Stimulated activated CD4-positive, alpha-beta T cell treated with anti-CD3 and anti-CD28 coated beads, Interleukin-2, amount 100 ng/mL, for 24 hours (primary cell): ENCODE measurements at regions not wholly inside any gene's neighbourhood (a gene's known extent, or its start where the extent isn't known, plus 50 kb on each side); places are given as distances from the start of the nearest gene placed in this dataset.

Experiments
- DNase-seq, 2 donors: peaks; one replicate each; pipeline ENCODE4 v3.0.0-alpha.2; 2020

DNA sequence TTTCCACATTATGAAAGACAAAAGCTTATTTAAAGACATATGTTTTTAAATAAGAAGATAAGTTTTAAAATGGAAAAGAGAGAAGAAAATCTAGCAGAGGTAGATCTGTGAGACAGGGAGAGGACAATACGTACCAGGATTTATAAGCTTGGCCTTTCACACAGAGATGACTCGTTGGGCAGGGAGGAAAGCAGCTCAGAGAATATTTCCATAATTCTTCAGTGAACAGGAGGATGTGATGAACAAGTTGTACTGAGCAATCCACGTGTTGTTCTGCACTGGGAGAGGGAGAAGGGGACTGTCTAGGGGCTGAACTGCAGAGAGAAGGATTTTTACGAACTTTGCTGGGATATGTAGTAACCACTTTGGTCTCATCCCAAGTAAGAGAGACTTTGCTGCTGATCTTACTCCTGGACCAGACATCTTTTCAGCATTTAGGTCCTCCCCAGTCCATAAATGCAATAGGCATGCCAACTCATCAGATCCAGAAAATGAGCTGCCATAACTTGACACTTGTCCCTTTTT is 162.5 kb upstream of the SETBP1 start:
- DNase-seq, result no peak

DNA sequence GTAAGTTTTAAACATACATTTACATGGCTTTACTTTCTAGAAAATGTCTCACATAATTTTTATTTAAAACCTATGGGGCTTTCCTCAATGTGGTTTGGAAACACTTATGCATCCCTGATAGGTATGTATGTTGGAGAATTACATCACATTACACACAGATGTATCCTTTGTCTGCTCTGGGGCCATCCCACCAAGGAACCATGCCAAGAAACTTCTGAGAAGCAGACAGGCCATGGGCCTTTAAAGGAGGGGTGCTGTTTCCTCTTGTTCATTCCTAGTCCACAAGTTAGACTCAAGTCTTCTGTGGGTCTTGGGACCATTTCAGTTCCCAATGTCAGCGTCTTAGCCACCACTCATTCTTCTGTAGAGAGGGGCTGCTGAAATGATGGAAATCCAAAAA is 162.0 kb upstream of the SETBP1 start:
- no peak for DNase-seq

DNA sequence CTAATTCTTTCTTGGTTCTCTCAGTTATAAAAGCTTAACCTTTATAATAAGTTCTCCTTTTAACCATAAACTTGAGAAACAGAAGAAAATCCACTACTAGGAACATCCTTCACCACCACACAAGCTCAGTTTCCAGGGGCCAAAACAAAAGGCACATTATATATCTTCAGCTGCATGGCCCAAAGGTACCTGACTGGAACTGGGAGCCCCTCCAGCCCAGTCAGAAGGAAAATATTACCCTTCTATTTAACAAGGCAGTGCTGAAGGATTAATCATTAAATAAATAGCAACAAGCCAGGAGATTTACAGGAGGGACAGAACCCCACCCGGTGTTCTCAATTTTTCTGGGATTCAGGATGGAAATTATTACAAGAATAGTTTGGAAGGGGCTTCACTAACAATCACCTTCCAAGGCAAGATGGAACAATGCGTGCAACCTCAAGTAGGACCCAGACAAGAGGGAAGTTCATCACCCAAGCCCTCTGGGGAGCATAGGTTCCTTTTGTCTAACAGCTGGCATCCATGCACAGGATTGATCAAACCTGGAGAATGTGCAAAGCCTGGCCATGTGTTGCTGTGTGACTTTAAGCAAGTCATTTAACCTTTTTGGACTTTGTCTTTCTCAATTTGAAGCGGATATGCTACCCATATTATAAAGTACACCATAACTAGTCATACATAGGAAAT is 159.6 kb upstream of the SETBP1 start:
- DNase-seq, result no peak

DNA sequence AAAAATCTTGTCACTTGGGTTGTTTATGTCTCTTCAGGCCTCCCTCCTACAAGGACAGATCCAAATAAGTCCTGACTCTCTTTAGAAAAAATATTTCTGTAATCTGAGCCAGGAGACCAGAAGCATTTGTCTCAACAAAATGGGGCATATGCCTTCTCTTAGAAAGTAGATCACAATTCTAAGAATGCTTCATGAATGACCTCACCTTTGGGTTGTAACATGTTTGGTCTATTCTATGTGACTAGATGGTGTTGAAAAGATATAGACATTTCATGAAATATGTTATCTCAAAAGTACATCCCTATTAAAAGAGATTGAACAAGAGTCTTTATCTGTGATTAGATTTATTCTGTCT is 159.0 kb upstream of the SETBP1 start:
- DNase-seq, result no peak

DNA sequence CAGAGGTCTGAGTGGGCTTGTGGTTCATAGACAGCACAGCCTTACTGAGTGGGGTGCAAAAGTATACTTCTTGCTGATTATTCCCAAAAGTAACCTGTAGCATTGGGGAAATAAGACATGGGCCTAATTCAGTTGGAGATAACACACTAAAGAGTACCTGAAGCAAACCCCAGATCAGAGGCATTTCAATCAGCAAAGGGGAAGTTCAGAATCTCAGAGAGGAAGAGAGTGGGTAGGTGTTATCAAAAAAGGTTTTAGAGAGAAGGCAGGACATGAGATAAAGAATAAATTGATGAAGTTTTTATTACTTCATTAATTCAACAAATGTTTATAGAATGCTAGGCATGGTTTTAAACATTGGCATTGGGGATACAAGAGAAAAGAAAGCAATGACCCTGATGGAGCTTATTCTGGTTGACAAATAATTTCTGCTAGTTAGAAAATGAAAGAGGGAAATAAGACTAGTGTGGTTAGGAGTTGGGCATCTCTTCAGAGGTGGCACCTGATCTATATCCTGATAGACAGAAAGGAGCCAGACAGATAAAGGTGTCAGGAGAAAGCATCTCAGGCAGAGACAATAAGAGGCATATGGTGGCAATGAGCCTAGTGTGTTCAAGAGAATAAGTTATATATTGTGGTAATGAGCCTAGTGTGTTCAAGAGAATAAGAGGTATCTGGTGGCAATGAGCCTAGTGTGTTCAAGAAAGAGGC is 153.8 kb upstream of the SETBP1 start:
- no peak for DNase-seq

DNA sequence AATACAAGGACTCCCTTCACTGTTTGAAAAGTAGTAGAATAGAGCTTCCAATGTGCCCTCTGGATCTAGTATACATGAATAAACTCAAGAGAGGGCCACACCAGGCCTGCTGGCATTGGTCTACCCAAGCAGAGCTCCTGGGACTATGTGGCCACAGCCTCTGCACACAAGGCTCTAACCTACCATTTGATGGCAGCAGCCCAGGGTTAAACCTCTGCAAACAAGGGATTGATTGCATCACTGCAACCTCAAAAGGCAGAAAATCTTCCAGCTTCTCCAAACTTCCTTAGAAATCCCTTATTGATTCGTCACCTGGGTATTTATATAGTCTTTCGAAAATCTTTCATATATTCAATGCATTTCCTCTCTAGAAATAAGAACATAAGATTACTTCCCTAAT is 147.6 kb upstream of the SETBP1 start:
- DNase-seq, result no peak

DNA sequence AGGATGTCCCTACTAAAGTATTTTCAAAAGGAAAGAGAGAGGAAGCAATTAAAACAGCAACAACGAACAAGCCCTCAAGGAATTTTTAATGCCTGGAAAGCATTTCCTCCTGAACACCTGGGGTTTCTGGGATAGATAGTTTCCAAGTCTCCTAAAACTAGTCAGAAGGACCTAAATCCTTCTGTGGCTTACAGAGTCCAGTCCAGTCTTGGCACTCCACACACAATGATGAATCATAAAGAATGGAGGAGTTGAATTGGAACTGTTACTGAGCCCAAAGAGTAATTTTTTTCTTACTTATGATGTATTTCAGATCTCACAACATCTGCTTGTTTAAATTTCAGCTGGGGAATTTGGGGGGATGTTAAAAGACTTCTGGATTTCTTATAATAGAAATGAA is 144.6 kb upstream of the SETBP1 start:
- DNase-seq, result no peak

DNA sequence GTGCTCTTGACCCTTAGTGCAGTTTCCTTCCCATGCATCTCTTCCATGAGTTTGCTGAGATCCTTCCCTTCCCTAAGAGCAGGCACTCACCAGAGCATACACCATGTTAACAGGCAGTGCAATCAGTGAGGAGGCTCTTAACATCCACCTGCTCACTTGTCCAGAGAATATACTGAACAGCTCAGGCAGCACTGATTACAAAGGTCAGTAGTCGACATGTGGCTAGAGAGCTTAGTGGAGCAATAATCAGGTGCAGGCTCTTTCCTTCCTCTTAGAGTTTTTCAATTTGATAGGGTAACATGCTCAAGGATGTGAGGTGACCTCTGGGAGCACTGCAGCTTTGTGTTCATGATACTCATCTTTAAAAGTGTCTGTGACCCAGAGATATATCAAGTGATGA is 144.1 kb upstream of the SETBP1 start:
- DNase-seq, result no peak

DNA sequence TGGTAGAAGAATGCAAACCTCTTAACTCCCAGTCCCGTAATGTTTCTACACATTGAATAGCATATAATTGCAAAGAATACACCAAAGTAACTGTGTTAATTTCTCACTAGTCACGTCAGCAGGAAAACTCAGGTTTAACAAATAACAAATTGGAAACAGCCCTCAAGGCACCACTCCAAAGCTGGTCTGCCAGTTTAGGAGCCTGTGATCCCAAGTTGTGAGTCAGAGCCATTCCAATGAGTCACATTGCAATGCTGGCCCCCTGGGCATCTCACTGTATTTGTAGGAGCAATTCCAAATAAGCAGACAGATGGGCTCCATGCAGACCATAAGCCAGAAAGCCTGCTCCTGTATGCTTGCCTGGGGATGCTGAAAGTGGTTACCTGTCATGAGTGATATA is 143.2 kb upstream of the SETBP1 start:
- no peak for DNase-seq

DNA sequence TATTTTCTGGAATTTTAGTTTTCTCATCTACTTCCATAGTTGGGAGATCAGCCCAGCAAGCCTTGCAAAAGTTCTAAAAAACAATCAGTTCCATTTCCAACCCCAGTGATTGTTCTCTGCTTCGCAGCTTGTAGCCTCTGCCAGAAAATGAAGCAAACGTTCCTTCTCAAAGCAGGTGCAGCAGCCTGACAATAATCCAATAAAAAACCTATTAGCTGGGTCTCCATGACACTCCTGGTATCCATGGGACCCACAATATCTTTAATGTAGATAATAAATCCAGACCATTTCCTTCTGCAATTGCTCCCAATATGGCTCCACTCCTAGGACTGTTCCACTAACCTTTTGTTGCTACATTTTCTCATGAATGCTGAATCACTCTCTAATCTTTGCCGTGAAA is 140.8 kb upstream of the SETBP1 start:
- no peak for DNase-seq

DNA sequence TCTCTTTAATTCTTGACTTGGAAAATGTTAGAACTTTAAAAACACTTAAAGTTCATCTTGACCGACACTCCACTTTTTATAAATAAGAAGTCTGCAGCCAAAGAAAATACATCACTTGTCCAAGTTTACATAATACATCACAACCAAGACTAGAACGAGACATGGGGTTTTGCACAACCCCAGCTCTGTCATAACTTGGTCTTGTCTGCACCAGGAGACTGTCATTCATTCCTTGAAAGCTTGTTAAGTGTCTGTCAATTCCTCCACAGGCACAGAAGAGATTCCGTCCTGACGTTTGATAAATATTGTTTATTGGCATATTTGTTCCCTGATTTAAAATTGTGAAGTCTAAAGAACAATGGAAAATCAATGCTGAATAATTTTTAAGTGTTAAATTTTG is 139.5 kb upstream of the SETBP1 start:
- no peak for DNase-seq

DNA sequence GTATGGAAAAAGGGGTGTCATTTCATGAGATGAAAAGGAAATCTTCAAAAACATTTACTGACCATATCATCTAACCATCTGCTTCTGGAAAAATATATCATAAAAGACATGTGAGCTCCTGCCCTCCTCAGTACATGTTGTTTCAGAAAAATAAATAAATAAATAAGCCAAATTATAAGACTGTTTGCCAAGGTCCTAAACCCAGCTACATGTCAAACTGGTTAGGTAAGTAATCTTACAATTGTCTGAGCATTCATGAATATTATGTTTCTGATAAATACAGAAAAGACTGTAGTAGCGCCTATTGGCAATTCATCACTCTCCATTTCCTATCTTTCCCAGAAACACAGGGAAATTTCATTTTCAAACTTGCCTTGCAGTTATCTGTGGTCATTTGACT is 138.9 kb upstream of the SETBP1 start:
- no peak for DNase-seq

DNA sequence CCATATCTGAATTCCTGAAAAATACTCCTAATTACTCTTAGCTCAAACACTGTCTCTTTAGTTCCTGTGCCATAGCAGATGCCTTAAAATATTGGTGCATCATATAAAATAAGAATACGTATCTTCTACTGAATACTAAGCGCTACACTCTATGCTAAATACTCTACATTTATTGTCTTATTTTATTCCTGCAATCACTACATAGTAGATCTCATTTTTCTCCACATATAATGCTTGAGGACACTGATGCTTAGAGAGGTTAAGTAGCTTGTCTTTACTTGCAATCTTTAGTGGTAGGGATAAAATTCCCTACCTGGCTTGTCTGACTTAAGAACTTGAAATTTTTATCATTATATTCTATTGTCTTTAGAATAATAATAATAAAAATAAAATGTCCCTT is 137.3 kb upstream of the SETBP1 start:
- DNase-seq, result no peak

DNA sequence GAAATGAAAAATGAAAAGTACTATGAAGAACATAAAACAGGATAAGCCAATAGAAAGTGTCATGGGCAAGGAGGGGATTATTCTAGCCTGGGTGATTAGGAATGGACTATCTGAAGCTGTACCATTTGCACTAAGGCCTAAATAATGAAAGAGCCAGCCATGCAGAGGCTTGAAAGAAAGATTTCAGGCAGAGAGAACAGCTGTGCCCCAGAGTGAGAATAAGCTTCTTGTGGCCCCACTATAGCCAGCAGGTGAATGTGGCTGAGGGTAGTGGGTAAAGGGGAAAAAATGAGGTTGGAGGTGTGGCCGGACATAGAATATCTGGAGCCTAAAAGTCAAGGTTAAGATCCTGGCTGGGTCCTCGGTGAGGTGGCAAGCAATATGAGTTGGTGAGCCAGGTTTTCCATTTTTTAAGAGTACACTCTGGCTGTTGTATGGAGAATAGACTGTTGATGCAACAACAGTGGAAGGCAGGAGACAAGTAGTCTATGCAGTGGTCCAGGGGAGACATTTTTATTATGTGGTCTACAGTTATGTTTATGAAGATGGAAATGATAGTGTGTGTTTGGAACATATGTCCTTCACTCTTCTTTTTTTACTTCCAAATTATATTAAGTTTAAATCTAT is 135.2 kb upstream of the SETBP1 start:
- no peak for DNase-seq

DNA sequence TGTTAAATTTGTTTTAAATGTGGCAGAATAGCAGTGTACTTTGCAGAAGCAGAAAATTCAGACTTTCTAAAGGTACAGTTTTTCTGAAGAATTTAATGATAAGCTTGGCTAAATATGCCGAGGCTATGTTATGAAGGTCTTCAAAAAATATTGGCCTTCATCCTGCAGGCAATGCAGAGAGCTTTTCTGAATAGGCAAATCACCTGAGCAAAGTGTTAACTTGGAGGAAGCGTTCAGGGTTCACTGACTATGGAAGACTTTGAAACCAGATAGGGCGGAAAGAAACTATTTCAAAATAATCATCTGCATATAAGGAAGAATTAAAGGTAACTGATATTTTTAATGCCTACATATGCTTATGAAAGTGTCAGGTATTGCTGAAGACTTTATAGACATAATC is 133.7 kb upstream of the SETBP1 start:
- DNase-seq, result no peak

DNA sequence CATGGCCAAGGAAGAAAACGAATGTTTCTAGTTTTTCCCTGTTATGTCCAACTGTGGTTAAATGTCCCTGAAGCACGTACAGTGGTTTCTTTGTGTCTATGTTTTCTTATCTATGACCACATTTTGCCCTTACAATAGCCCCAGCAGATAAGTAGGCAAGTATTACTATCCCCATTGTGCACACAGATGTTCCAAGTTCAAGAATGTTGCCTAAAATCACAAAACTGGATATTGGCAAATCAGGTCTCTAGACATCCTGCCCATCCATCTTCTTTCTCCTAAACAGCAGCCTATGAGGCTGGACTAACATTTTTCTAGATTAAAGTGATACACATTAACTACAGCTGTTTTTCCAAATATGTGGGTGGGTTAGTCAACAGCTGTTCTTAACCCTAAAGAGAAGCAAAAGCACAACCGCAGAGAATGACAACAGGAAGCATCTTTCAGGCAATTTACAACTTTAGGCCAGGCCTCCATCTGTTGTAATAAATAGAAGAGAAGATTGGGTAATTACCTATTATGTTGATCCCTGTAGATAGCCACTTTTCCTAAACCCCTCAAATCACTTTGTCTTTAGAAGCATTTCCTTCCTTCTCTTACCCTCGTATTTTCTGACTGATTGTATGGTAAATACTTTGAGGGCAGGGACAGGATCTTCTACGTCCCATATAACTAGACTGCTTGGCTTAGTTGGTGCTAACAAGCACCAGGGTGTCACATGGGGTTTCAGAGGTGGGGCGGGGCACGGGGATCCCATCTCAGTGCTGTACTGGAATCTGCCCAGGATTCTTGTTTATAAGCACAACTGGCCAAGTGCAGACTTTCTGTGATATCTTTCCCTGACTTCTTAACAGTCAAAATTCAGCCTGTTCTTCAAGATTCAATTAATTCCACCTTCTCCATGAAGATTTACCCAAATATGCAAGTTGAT is 132.1 kb upstream of the SETBP1 start:
- DNase-seq, result no peak

DNA sequence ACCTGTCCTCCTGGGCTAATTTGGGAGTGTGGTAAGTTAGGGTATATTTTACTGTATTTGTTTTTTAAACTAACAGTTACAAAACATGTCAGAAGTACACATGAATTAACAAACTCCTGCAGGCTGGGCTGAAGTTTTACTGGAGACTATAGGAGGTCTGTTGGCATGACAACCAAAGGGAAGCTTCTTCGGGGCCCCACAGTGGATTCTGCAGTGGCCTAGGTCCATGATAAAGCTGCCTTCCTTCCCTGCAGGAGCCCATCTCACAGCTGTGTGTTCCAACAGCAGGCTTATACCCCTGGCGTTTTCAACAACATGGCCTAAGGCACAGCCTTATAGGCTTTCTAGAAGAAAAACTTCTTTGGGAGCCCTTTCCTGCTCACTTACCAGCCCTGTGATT is 128.0 kb upstream of the SETBP1 start:
- no peak for DNase-seq

DNA sequence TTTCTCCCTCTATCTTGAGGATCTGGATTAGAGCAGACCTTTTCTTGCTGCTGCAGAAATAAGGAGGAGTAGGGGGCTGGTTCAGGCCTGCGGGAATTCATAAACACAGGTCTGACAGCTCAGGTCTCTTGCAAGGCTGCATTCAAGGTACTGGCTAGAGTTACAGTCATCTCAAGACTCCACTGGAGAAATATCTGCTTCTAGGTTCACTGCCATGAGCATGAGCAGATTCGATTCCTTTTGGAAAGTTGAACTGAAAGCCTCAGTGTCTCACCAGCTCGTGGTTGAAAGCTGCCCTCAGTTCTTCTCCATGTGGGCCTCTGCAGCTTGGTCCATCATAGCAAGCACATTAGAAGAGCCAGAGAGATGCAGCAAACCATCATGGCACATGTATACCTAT is 124.4 kb upstream of the SETBP1 start:
- no peak for DNase-seq

DNA sequence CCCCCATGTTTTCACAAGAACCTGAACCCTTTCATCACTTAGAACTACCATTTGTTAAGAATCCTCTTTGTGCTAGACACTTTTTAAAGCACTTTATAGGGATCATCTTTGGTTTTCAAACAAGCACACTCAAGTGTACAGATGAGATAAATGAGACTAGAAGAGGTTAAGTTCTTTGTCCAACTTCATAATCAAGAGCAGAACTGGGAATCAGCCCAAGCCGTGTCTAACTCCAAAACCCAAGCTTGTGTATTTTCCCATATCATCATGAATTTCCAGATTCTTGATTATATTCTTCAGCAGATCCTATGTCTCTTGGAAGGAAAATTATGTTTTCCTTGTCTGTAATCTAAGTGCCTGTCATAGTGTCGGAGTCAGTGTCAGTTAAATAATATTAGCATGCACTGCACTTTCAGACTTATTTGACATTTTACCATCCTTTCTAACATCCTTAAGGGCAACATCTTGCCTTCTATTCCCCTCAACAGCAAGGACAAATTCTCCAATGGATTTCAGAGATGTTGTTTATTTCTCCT is 123.0 kb upstream of the SETBP1 start:
- no peak for DNase-seq

DNA sequence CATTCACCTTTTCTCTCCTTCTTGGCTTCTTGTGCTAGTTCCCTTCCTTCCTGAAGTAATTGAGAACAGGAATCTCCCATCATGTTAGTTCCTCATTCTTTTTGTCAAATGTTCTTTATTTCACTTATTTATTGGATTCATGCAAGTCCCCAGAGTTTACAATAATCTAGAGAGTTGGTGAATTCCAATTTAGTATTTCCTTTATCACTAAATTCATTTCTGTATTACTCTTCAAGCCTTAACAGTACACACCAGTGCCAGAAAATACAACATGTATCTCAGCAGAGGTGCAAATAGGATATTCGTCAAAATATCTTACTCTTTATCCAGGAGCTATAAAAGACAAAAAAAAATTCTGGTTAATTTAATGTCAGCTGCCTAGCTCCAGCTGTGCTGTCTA is 121.9 kb upstream of the SETBP1 start:
- no peak for DNase-seq

DNA sequence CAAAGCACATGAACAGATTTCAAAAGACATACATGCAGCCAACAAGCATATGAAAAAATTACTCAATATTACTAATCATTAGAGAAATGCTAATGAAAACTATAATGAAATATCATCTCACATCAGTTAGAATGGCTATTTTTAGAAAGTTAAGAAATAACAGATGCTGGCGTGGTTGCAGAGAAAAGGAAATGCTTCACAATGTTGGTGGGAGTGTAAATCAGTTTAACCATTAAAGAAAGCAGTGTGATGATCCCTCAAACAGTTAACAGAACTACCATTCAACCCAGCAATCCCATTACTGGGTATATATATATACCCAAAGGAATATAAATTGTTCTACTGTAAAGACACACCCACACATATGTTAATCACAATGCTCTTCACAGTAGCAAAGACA is 117.7 kb upstream of the SETBP1 start:
- no peak for DNase-seq

DNA sequence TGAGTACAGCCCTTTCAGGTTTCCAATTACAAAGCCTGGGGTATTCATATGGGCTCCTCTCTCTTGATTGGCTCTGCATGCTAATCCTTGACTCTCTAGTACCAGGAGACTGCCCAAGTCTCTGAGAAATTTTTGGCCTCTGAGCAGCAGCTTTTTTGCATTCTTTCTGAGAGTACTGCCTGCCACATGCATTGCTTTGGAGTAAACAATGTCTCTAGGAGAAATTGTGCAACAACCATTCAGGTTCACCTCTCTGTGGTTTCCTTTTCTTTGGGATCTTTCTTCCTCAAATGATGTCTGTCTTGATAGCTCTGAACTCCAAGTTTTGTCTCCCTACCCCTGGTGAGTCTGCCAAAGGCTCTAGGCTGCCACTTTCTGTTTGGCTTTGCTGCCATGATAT is 115.8 kb upstream of the SETBP1 start:
- DNase-seq, result no peak

DNA sequence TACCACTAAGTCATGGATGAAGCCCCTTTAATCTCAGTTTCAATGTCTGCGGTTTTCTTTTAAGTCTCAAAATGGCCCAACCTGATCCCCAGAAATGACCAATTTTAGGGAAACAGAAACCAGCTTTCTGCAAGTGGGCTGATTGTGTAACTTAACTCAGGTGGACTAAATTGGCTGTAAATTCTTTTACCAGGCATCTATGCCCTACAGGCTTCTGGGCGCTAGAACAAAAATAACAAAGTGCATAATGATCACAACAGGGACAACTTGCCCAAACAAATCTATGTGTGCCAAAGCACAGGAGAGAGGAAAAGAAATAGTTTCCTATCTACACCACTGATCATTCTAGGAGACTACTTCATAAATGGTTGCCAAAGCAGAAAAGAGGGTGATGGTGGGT is 112.3 kb upstream of the SETBP1 start:
- no peak for DNase-seq
